Mesenchymal stem cell (in vitro differentiated cells and primary cell): ENCODE measurements at regions not wholly inside any gene's neighbourhood (a gene's known extent, or its start where the extent isn't known, plus 50 kb on each side); places are given as distances from the start of the nearest gene placed in this dataset.

ENCODE experiments used
- DNase-seq: peaks from one replicate; pipeline ENCODE4 v3.0.0-alpha.2; 2013
- H2AFZ ChIP-seq: one replicate; pipeline ENCODE4 v1.6.1; 2013; ENCODE audit warnings: low read depth, mild to moderate bottlenecking, control low read depth, inconsistent platforms, low read length, moderate library complexity
- H2AK5ac ChIP-seq: 2 replicates; pipeline ENCODE4 v1.6.1; 2013; ENCODE audit warnings: low read length, moderate library complexity, mild to moderate bottlenecking, inconsistent platforms; ENCODE audit not compliant: severe bottlenecking
- H2BK120ac ChIP-seq: one replicate; pipeline ENCODE4 v1.6.1; 2013; ENCODE audit warnings: low read depth, mild to moderate bottlenecking, inconsistent platforms, low read length, moderate library complexity
- H2BK12ac ChIP-seq, 2 experiments: one replicate each; pipeline ENCODE4 v1.6.1; 2013; ENCODE audit warnings: inconsistent platforms in 2 of 2, low read length in 2 of 2, mild to moderate bottlenecking in 2 of 2, moderate library complexity in 2 of 2, control low read depth in 1 of 2
- H2BK15ac ChIP-seq: one replicate; pipeline ENCODE4 v1.6.1; 2013; ENCODE audit warnings: mild to moderate bottlenecking, low read depth, inconsistent platforms; ENCODE audit not compliant: poor library complexity, severe bottlenecking
- H2BK5ac ChIP-seq: 2 replicates; pipeline ENCODE4 v1.6.1; 2013; ENCODE audit warnings: low read depth, mild to moderate bottlenecking, low read length, control low read depth, inconsistent platforms; ENCODE audit not compliant: poor library complexity, severe bottlenecking
- H3K14ac ChIP-seq, 2 experiments: one replicate each; pipeline ENCODE4 v1.6.1; 2013; ENCODE audit warnings: inconsistent platforms in 2 of 2, low read length in 2 of 2, control low read depth in 1 of 2, mild to moderate bottlenecking in 1 of 2, moderate library complexity in 1 of 2
- H3K18ac ChIP-seq, 2 experiments: one replicate each; pipeline ENCODE4 v1.6.1; 2013; ENCODE audit warnings: inconsistent platforms in 2 of 2, low read length in 2 of 2, control low read depth in 1 of 2, low read depth in 1 of 2, mild to moderate bottlenecking in 1 of 2
- H3K23ac ChIP-seq, 2 experiments: one replicate each; pipeline ENCODE4 v1.6.1; 2013; ENCODE audit warnings: inconsistent platforms in 2 of 2, low read length in 2 of 2, mild to moderate bottlenecking in 2 of 2, moderate library complexity in 2 of 2, control low read depth in 1 of 2
- H3K27ac ChIP-seq: 2 replicates; pipeline ENCODE4 v1.5.1; 2013; ENCODE audit warnings: mild to moderate bottlenecking, moderate library complexity, low read length, control low read depth, inconsistent platforms; ENCODE audit not compliant: poor library complexity, severe bottlenecking
- H3K27me3 ChIP-seq, 2 experiments: 2 replicates each; pipeline versions ENCODE4 v1.6.1 to v1.7.0; 2013; ENCODE audit warnings: low read length in 2 of 2, mild to moderate bottlenecking in 2 of 2, moderate library complexity in 2 of 2, control low read depth in 1 of 2, inconsistent platforms in 1 of 2; ENCODE audit not compliant: control insufficient read depth in 1 of 2, insufficient read depth in 1 of 2
- H3K36me3 ChIP-seq, 2 experiments: 2 replicates each; pipeline versions ENCODE4 v1.6.1 to v1.7.0; 2013; ENCODE audit warnings: low read length in 2 of 2, control low read depth in 1 of 2, inconsistent platforms in 1 of 2, low read depth in 1 of 2, mild to moderate bottlenecking in 1 of 2; ENCODE audit not compliant: insufficient read depth in 2 of 2, control insufficient read depth in 1 of 2
- H3K4ac ChIP-seq, 2 experiments: one replicate each; pipeline ENCODE4 v1.6.1; 2013; ENCODE audit warnings: inconsistent platforms in 2 of 2, low read length in 2 of 2, mild to moderate bottlenecking in 2 of 2, moderate library complexity in 2 of 2, control low read depth in 1 of 2, low read depth in 1 of 2
- H3K4me1 ChIP-seq: 2 replicates; pipeline ENCODE4 v1.6.1; 2013; ENCODE audit warnings: low read depth, low read length, control low read depth; ENCODE audit not compliant: control insufficient read depth, insufficient read depth
- H3K4me2 ChIP-seq: 2 replicates; pipeline ENCODE4 v1.6.1; 2013; ENCODE audit warnings: low read length, mild to moderate bottlenecking, inconsistent platforms; ENCODE audit not compliant: poor library complexity, severe bottlenecking
- H3K4me3 ChIP-seq, 2 experiments: 2 replicates each; pipeline versions ENCODE4 v1.5.1 to v1.7.0; 2013; ENCODE audit warnings: low read length in 2 of 2, mild to moderate bottlenecking in 2 of 2, control low read depth in 1 of 2, low read depth in 1 of 2; ENCODE audit not compliant: insufficient read depth in 1 of 2
- H3K79me1 ChIP-seq: replicated peaks from 2 replicates; pipeline ENCODE4 v1.6.1; 2013; ENCODE audit warnings: mild to moderate bottlenecking, control low read depth, low read length, inconsistent platforms; ENCODE audit not compliant: poor library complexity, severe bottlenecking
- H3K9ac ChIP-seq: 2 replicates; pipeline ENCODE4 v1.7.0; 2013; ENCODE audit warnings: mild to moderate bottlenecking, low read length, moderate library complexity
- H3K9me3 ChIP-seq: 2 replicates; pipeline ENCODE4 v1.7.0; 2013; ENCODE audit warnings: mild to moderate bottlenecking, low read length; ENCODE audit not compliant: control insufficient read depth
- H4K8ac ChIP-seq: one replicate; pipeline ENCODE4 v1.6.1; 2013; ENCODE audit warnings: inconsistent platforms, mild to moderate bottlenecking, low read length, moderate library complexity
- H4K91ac ChIP-seq: one replicate; pipeline ENCODE4 v1.6.1; 2013; ENCODE audit warnings: mild to moderate bottlenecking, low read length, inconsistent platforms
- WGBS: methylation state at CpG from one replicate; pipeline ENCODE4 v1.1.7; 2013; ENCODE audit warnings: mixed read lengths; 5-methylcytosine and 5-hydroxymethylcytosine counted together

GRCh38 chr1:82421782-82422181, 621.0 kb downstream of the ADGRL2 start:
- Histone ChIP-seq H3K27ac (no peak overlapping the region), H2AK5ac (no peak overlapping the region), H3K9ac (no peak overlapping the region), H3K36me3 (no peaks in the 10 kb centered on the region), H2BK12ac (no peak overlapping the region), H3K4me3 (no peak overlapping the region), H4K8ac (no peak overlapping the region), H3K4me2 (no peak overlapping the region), H4K91ac (no peak overlapping the region), H3K27me3 (no peaks in the 10 kb centered on the region), H3K9me3 (no peaks in the 10 kb centered on the region), H3K14ac (no peak overlapping the region), H3K23ac (no peak overlapping the region), H3K79me1 (no peaks in the 10 kb centered on the region), H2BK15ac (no peak overlapping the region), H3K4me1 (no peaks in the 10 kb centered on the region), H2BK120ac (no peak overlapping the region), H2BK5ac (no peak overlapping the region), H2AFZ (no peak overlapping the region), H3K4ac (no peak overlapping the region), H3K18ac (no peak overlapping the region)
- no CpG with 5 or more reads among the region's 2 CpGs for WGBS
- no peak for DNase-seq

- H3K23ac ChIP-seq = no peak overlapping the region
- H3K4me2 ChIP-seq = no peak overlapping the region
- H3K27me3 ChIP-seq = no peaks in the 10 kb centered on the region
- no peak overlapping the region for H3K4ac ChIP-seq
- H3K18ac ChIP-seq = no peak overlapping the region
- H3K9me3 ChIP-seq = no peaks in the 10 kb centered on the region
- H3K14ac ChIP-seq = no peak overlapping the region
- no peaks in the 10 kb centered on the region for H3K36me3 ChIP-seq
- H3K9ac ChIP-seq = no peak overlapping the region
- no peaks in the 10 kb centered on the region for H3K4me1 ChIP-seq
- no peak overlapping the region for H2AFZ ChIP-seq
- H3K4me3 ChIP-seq = no peak overlapping the region
- DNase-seq = no peak
- H2BK12ac ChIP-seq = no peak overlapping the region
- H4K91ac ChIP-seq = no peak overlapping the region
- no peak overlapping the region for H2BK15ac ChIP-seq
- no peak overlapping the region for H2BK5ac ChIP-seq
- 100% methylated on average over 1 of the region's 3 CpGs for WGBS
- no peak overlapping the region for H4K8ac ChIP-seq
- no peak overlapping the region for H2BK120ac ChIP-seq
- H3K27ac ChIP-seq = no peak overlapping the region
- no peak overlapping the region for H2AK5ac ChIP-seq
- no peaks in the 10 kb centered on the region for H3K79me1 ChIP-seq
Measured at GRCh38 chr1:82420584-82420983, 619.9 kb downstream of the ADGRL2 start.

GRCh38 chr1:82411605-82412004, 610.9 kb downstream of the ADGRL2 start:
- H4K8ac ChIP-seq = no peak overlapping the region
- no peak for DNase-seq
- no CpG with 5 or more reads among the region's 1 CpG for WGBS
- no peak overlapping the region for H3K18ac ChIP-seq
- H3K14ac ChIP-seq = no peak overlapping the region
- H3K36me3 ChIP-seq = no peaks in the 10 kb centered on the region
- H3K4me3 ChIP-seq = no peak overlapping the region
- no peaks in the 10 kb centered on the region for H3K79me1 ChIP-seq
- H2BK12ac ChIP-seq = no peak overlapping the region
- H3K27ac ChIP-seq = no peak overlapping the region
- no peak overlapping the region for H3K4me2 ChIP-seq
- H2AK5ac ChIP-seq = no peak overlapping the region
- no peak overlapping the region for H2BK5ac ChIP-seq
- no peak overlapping the region for H3K23ac ChIP-seq
- H2BK15ac ChIP-seq = no peak overlapping the region
- no peak overlapping the region for H3K4ac ChIP-seq
- no peak overlapping the region for H4K91ac ChIP-seq
- no peaks in the 10 kb centered on the region for H3K4me1 ChIP-seq
- H3K9me3 ChIP-seq = no peaks in the 10 kb centered on the region
- H2AFZ ChIP-seq = no peak overlapping the region
- H3K27me3 ChIP-seq = no peaks in the 10 kb centered on the region
- no peak overlapping the region for H2BK120ac ChIP-seq
- H3K9ac ChIP-seq = no peak overlapping the region

GRCh38 chr1:82405333-82405732, 604.6 kb downstream of the ADGRL2 start:
- Histone ChIP-seq H4K91ac (no peak overlapping the region), H3K27ac (no peak overlapping the region), H3K36me3 (no peaks in the 10 kb centered on the region), H2BK5ac (no peak overlapping the region), H2AK5ac (no peak overlapping the region), H2BK15ac (no peak overlapping the region), H3K4me3 (no peak overlapping the region), H3K4me1 (no peaks in the 10 kb centered on the region), H3K9me3 (no peaks in the 10 kb centered on the region), H2BK120ac (no peak overlapping the region), H3K14ac (no peak overlapping the region), H3K23ac (no peak overlapping the region), H3K9ac (no peak overlapping the region), H3K18ac (no peak overlapping the region), H4K8ac (no peak overlapping the region), H2BK12ac (no peak overlapping the region), H3K79me1 (no peaks in the 10 kb centered on the region), H3K4ac (no peak overlapping the region), H2AFZ (no peak overlapping the region), H3K27me3 (no peaks in the 10 kb centered on the region), H3K4me2 (no peak overlapping the region)
- no CpG with 5 or more reads among the region's 1 CpG for WGBS
- DNase-seq = no peak
